ENCODE measurements at regions not wholly inside any gene's neighbourhood (a gene's known extent, or its start where the extent isn't known, plus 50 kb on each side); places are given as distances from the start of the nearest gene placed in this dataset.

GRCh38 chr6:1515280-1515679 is 94.4 kb upstream of the FOXC1 start:
- TF ChIP-seq CTCF (IDR thresholded peaks at IDR 0.05) (no peak), POLR2A (IDR thresholded peaks at IDR 0.05) (no peak)
